GM18499 (cell line): ENCODE measurements at regions not wholly inside any gene's neighbourhood (a gene's known extent, or its start where the extent isn't known, plus 50 kb on each side); places are given as distances from the start of the nearest gene placed in this dataset.

Experiments used
- ATAC-seq: cut with Tn5 transposase; IDR thresholded peaks from one replicate; pipeline ENCODE4 v1.9.1; 2021; ENCODE audit warnings: moderate number of reproducible peaks; ENCODE audit not compliant: insufficient read depth, unreplicated experiment

GRCh38 chr20:51221103-51221502 is 198.2 kb upstream of the KCNG1 start:
- ATAC-seq = no peak

GRCh38 chr20:51220293-51220706 is 197.4 kb upstream of the KCNG1 start:
- no peak for ATAC-seq

DNA sequence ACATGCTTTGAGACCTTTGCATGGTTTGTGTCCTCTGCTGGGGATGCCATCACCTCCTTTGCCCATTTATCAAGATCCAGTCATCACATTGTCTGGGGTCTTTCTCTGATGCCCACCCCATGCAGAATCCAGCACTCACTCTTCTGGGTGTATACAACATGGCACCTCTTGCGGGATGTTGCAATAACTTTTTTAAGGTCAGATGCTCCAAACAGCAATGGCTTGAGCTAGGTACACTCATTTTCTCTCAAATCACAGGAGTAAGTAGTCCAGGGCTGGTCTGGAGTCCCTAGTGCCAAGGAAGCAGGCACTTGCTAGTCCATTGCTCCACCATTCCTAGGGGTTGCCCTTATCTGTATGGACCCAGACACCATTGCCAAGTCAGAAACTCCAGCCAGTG is 196.6 kb upstream of the KCNG1 start:
- ATAC-seq = no peak

GRCh38 chr20:51218603-51219002 is 195.7 kb upstream of the KCNG1 start:
- no peak for ATAC-seq

- ATAC-seq = no peak
Measured at GRCh38 chr20:51217347-51218045, 194.6 kb upstream of the KCNG1 start.

DNA sequence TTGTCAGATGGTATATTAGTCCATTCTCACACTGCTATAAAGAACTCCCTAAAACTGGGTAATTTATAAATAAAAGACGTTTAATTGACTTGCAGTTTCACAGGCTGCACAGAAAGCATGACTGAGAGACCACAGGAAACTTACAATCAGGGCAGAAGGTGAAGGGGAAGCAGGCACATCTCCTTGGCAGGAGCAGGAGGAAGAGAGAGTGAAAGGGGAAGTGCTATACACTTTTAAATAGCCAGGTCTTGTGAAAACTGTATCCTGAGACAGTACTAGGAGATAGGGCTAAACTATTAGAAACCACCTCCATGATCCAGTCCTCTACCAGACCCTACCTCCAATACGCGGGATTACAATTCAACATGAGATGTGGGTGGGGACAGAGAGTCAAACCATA is 193.9 kb upstream of the KCNG1 start:
- ATAC-seq = no peak

DNA sequence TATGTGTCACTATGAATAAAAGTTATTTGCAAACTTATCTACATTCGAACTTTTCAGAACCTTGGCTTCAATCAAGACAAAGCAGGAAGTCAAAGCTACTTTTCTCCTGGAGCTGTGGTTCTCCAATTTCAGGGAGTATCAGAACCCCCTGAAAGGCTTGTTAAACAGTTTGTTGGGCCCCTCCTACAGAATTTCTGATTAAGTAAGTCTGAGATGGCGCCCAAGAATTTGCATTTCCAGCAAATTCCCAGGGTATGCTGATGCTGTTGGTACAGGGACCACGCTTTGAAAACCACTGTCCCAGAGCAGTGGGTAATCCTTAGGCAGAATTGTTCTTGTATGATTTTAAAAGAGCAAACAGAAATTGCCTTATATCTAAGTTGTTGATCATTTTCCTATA is 189.9 kb upstream of the KCNG1 start:
- ATAC-seq = no peak

- no peak for ATAC-seq
Measured at GRCh38 chr20:51211191-51211590, 188.3 kb upstream of the KCNG1 start.

DNA sequence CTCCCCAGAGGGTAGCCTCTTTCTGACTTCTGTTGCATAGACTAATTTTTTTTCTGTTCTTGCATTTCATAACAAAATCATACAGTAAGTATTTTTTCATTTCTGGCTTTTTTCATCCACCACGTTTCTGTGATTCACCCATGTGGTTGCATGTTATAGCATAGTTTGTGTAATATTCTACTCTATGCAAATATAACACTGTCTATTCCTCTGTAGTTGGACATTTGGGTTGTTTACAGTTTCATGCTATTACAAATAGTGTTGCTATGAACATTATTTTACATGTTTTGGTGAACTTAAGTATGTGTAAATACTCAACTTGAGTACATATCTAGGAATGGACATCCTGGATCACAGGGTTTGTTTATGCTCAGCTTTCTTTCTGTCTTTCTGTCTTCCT is 187.2 kb upstream of the KCNG1 start:
- ATAC-seq = no peak

- no peak for ATAC-seq
Measured at GRCh38 chr20:51208162-51208561, 185.3 kb upstream of the KCNG1 start.

DNA sequence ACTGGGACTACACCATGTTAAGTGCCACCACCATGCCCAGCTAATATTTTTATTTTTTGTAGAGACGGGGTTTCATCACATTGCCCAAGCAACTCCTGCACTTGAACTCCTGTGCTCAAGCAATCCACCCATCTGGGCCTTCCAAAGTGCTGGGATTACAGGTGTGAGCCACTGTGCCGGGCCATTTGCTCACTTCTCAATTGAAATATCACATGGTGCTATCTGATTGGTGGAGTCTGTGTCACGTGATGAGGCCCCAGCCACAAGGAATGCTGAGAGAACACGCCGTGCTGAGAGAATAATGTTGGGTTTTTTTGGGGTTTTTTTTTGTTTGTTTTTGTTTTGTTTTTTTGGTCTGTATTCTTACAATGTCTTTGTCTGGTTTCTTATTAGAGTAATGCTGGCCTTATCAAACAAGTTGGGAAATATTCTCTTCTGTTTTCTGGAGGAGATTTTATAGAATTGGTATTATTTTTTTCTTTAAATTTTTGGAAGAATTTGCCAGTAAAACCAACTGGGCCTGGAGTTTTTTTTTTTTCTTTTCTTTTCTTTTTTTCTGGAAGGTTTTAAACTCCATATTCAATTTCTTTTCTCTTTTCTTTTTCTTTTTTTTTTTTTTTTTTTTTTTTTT is 183.2 kb upstream of the KCNG1 start:
- no peak for ATAC-seq

GRCh38 chr20:51204794-51205193 is 181.9 kb upstream of the KCNG1 start:
- no peak for ATAC-seq

DNA sequence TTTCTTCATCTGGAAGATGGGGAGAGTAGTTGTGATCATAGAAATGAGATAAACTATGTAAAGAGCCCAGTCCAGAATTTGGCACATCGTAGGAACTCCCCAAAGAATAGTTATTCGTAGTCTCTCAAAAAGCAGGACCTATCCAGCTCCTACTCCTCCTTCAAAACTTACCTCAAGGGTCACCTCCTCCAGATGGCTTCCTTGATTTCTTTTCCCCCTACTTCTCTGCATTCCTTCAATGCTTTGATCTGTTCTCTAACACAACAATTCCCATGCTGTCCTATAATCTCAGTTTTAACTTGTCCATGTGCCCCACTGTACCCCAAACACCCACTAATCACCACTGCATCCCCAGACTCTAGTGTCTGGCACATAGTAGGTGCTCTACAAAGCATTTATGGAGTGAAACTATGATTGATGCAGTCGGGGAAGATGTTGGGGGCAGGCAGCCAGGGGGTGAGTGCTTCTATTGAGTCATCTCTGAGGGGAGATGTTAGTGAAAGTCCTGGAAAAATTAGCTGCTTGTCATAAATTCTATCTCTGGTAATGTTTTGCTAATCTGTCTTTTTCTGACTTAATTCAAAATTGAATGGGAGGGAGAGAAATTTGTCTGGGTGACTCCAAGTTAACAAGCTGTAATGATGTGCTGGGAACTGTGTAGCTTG is 181.3 kb upstream of the KCNG1 start:
- ATAC-seq = no peak

GRCh38 chr20:51202304-51202703 is 179.4 kb upstream of the KCNG1 start:
- ATAC-seq = no peak

GRCh38 chr20:51199920-51200319 is 177.0 kb upstream of the KCNG1 start:
- ATAC-seq = no peak

DNA sequence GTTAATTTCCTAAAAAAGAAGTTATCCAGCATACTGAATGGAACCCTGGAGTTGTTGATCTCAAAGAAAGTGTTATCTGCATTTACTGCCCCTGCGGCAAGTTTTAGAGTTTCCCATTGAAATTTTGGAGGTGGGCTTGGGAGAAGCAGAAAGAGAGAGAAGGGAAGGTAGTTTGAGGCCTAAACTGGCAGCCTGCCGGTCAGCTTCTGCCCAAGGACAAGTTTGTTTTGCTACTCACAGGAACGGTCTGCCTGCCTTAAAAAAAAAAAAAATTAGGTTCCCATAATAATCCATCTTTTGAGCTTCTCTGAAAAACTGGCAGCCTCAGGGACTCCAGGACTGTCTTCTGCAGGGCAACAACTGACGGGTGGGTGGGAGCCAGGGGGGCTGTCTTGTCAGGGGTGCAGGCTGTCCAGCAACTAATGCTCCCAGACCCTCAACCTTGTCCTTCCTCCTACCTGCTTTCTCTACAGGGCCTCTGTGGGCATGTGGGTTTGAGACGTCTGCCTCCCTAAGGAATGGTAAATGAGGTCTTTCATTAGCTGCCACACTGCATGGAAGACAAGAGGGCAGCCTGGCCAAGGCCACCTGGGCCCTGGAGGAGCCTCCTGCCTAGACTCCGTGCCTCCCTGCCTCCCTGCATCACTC is 176.1 kb upstream of the KCNG1 start:
- no peak for ATAC-seq

DNA sequence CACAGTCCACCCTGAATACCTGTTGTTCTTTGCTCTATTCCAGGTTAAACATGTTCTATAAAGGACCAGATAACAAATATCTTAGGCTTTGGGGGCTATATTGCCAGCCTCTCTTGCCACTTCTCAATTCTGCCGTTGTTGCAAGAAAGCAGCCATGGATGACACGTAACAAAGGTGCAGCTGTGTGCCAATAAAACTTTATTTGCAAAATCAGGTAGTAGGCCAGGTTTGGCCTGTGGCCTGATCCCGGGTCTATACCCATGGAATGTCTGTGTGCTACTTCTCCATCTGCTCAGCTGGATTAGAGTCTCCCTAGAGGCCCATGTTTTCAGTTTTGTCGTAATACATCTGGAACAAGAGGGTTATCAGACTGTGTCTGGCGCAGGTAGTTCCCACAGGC is 175.3 kb upstream of the KCNG1 start:
- ATAC-seq = no peak

DNA sequence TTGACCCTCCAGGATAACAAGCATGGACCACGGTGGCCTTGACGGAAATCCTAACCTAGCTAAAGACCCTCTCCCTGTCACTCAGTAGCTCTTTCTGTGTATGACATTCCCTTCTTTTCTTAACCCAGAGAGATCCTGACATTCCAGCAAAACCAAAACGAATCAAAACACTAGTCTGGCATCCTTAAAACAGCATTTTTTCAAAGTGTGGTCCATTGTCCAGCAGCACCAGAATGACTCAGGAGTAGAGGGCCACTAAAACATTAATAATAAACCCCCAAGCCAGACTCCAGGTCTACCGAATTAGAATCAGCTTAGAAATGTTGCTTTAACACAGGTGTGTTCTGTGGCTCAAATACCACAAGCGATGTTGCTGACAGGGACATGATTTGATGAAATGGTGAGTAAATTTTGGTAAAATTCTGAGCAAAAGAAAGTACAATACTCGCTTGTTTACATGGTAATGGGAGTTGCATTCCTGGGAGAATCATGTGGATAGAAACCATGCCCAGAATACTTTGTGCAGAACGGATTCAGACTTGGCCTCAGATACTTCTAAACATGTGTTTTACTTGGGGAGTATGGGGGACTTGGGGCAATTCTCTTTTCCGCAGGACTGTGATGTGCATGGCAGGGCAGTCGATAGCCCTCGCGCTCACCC is 174.2 kb upstream of the KCNG1 start:
- no peak for ATAC-seq

DNA sequence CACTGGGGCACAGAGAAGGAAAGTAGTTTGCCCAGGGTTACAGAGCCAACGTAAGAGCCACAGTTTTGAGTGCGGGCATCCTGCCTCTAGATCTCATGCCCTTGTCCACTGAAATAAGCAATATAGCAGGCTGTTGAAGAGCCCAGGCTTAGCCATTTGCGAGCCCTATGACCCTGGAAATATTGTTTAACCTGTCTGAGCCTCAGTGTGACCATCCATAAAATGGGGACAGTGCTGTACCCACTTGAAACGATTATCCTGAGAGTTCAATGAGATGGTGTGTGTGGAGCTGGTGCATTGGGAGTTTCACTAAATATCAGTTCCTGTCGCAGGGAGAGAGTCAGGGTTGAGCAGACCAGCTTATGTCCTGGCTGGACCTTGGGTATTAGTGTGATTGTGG is 173.1 kb upstream of the KCNG1 start:
- ATAC-seq = no peak

- ATAC-seq = no peak
Measured at GRCh38 chr20:51195419-51195901, 172.6 kb upstream of the KCNG1 start.
